ENCODE measurements at regions not wholly inside any gene's neighbourhood (a gene's known extent, or its start where the extent isn't known, plus 50 kb on each side); places are given as distances from the start of the nearest gene placed in this dataset.

DNA sequence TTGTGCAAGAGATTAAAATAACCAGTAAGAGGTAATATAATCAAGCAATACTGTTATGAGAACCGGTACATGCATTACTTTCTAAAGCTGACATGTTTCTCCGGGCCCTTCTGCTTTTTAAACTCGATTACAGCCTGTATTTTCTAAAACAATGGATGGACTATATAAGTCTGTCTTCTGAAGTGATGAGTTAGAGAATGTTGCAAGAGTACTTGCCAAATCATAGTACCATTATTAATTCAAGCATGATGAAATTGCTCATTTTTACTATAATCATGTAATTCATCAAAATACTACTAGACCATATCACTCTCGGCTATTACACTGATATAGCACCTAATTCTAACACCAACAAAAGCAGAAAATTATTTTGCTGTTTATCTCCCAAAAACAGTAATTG is 1240.3 kb upstream of the ACVR2A start:
- Histone ChIP-seq H3K4me3 (ENCODE audit: severe bottlenecking) (no peak overlapping the region), H3K4me1 (ENCODE audit: insufficient read depth, poor library complexity, severe bottlenecking) (no peaks in the 10 kb centered on the region), H3K36me3 (ENCODE audit: low read depth) (no peaks in the 10 kb centered on the region), H3K9me3 (ENCODE audit: severe bottlenecking) (no peaks in the 10 kb centered on the region), H3K27me3 (ENCODE audit: insufficient read depth, poor library complexity, severe bottlenecking) (no peaks in the 10 kb centered on the region), H3K27ac (ENCODE audit: poor library complexity, severe bottlenecking) (no peak overlapping the region)
- TF ChIP-seq, protein P1, sequence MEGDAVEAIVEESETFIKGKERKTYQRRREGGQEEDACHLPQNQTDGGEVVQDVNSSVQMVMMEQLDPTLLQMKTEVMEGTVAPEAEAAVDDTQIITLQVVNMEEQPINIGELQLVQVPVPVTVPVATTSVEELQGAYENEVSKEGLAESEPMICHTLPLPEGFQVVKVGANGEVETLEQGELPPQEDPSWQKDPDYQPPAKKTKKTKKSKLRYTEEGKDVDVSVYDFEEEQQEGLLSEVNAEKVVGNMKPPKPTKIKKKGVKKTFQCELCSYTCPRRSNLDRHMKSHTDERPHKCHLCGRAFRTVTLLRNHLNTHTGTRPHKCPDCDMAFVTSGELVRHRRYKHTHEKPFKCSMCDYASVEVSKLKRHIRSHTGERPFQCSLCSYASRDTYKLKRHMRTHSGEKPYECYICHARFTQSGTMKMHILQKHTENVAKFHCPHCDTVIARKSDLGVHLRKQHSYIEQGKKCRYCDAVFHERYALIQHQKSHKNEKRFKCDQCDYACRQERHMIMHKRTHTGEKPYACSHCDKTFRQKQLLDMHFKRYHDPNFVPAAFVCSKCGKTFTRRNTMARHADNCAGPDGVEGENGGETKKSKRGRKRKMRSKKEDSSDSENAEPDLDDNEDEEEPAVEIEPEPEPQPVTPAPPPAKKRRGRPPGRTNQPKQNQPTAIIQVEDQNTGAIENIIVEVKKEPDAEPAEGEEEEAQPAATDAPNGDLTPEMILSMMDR (IDR thresholded peaks at IDR 0.05; ENCODE audit: poor library complexity, severe bottlenecking): no peak
- DNase-seq (ENCODE audit: low spot score): no peak
- no peak for ATAC-seq (ENCODE audit: low read depth)

- no peak overlapping the region for H3K4me3 ChIP-seq (ENCODE audit: severe bottlenecking)
- DNase-seq (ENCODE audit: low spot score) (no peak), ATAC-seq (ENCODE audit: low read depth) (no peak)
- TF ChIP-seq, protein P1 (IDR thresholded peaks at IDR 0.05; ENCODE audit: poor library complexity, severe bottlenecking): no peak
- no peaks in the 10 kb centered on the region for H3K4me1 ChIP-seq (ENCODE audit: insufficient read depth, poor library complexity, severe bottlenecking)
- no peak overlapping the region for H3K27ac ChIP-seq (ENCODE audit: poor library complexity, severe bottlenecking)
- no peaks in the 10 kb centered on the region for H3K36me3 ChIP-seq (ENCODE audit: low read depth)
- H3K27me3 ChIP-seq (ENCODE audit: insufficient read depth, poor library complexity, severe bottlenecking): no peaks in the 10 kb centered on the region
- no peaks in the 10 kb centered on the region for H3K9me3 ChIP-seq (ENCODE audit: severe bottlenecking)
These were observed 1242.0 kb upstream of the ACVR2A start for GRCh38 chr2:146602856-146603255.

- no peak for DNase-seq (ENCODE audit: low spot score)
- TF ChIP-seq, protein P1 (IDR thresholded peaks at IDR 0.05; ENCODE audit: poor library complexity, severe bottlenecking): no peak
- Histone ChIP-seq H3K9me3 (ENCODE audit: severe bottlenecking) (no peaks in the 10 kb centered on the region), H3K36me3 (ENCODE audit: low read depth) (no peaks in the 10 kb centered on the region), H3K27me3 (ENCODE audit: insufficient read depth, poor library complexity, severe bottlenecking) (no peaks in the 10 kb centered on the region), H3K27ac (ENCODE audit: poor library complexity, severe bottlenecking) (no peak overlapping the region), H3K4me3 (ENCODE audit: severe bottlenecking) (no peak overlapping the region), H3K4me1 (ENCODE audit: insufficient read depth, poor library complexity, severe bottlenecking) (peaks cover 3% of the 10 kb centered on the region)
- 0 out of 3 replicates have a peak, but pooled peaks have one; percentile 36 for ATAC-seq (ENCODE audit: low read depth)
These were observed 1242.4 kb upstream of the ACVR2A start for GRCh38 chr2:146602383-146602782.

DNA sequence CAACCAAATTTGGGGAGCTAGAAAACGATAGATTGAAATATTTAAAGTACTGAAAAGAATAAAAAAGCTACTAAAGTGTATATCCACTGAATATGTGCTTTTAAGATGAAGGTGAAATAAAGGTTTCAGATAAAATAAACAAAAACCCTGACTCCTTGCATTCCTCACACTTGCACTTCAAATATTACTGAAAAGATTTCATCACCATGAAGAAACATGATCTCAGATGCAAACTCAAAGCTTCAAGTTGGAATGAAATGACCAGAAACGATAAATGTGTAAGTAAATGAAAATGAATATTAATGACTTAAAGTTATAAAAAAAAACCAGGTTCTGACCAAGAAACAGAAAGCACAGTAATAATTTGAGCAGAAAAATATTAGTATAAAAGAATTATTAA is 1246.0 kb upstream of the ACVR2A start:
- no peak overlapping the region for H3K4me3 ChIP-seq (ENCODE audit: severe bottlenecking)
- DNase-seq (ENCODE audit: low spot score): no peak
- peaks cover 6% of the 10 kb centered on the region for H3K4me1 ChIP-seq (ENCODE audit: insufficient read depth, poor library complexity, severe bottlenecking)
- no peaks in the 10 kb centered on the region for H3K9me3 ChIP-seq (ENCODE audit: severe bottlenecking)
- no peaks in the 10 kb centered on the region for H3K36me3 ChIP-seq (ENCODE audit: low read depth)
- TF ChIP-seq, protein P1 (IDR thresholded peaks at IDR 0.05; ENCODE audit: poor library complexity, severe bottlenecking): no peak
- H3K27ac ChIP-seq (ENCODE audit: poor library complexity, severe bottlenecking): no peak overlapping the region
- H3K27me3 ChIP-seq (ENCODE audit: insufficient read depth, poor library complexity, severe bottlenecking): no peaks in the 10 kb centered on the region
- no peak for ATAC-seq (ENCODE audit: low read depth)

GRCh38 chr2:146597291-146597690 is 1247.5 kb upstream of the ACVR2A start:
- Histone ChIP-seq H3K9me3 (ENCODE audit: severe bottlenecking) (no peaks in the 10 kb centered on the region), H3K27me3 (ENCODE audit: insufficient read depth, poor library complexity, severe bottlenecking) (no peaks in the 10 kb centered on the region)
- ATAC-seq (ENCODE audit: low read depth): peak; percentile 46; the same call in 1 of the 3 replicates

More at GRCh38 chr2:146597291-146597690, 1247.5 kb upstream of the ACVR2A start:
- Histone ChIP-seq H3K36me3 (ENCODE audit: low read depth) (no peaks in the 10 kb centered on the region), H3K4me1 (ENCODE audit: insufficient read depth, poor library complexity, severe bottlenecking) (peaks cover 6% of the 10 kb centered on the region), H3K4me3 (ENCODE audit: severe bottlenecking) (no peak overlapping the region), H3K27ac (ENCODE audit: poor library complexity, severe bottlenecking) (no peak overlapping the region)
- TF ChIP-seq, protein P1 (IDR thresholded peaks at IDR 0.05; ENCODE audit: poor library complexity, severe bottlenecking): no peak
- DNase-seq (ENCODE audit: low spot score): no peak

Data from RWPE2 (cell line).